Suprapubic skin (tissue), 4 donors: ENCODE measurements at regions not wholly inside any gene's neighbourhood (a gene's known extent, or its start where the extent isn't known, plus 50 kb on each side); places are given as distances from the start of the nearest gene placed in this dataset.

Experiments used
- DNase-seq, 2 donors: peaks; one replicate each; pipeline ENCODE4 v3.0.0-alpha.2; 2019; ENCODE audit warnings: low spot score in 2 of 2
- H3K27ac ChIP-seq: fragments of 200-600 bp; sonication (generic); one replicate; pipeline ENCODE4 v1.5.1; 2019
- H3K27me3 ChIP-seq: fragments of 200-600 bp; sonication (generic); one replicate; pipeline ENCODE4 v1.5.1; 2019
- H3K36me3 ChIP-seq: fragments of 200-600 bp; sonication (generic); one replicate; pipeline ENCODE4 v1.5.1; 2019
- H3K4me1 ChIP-seq: fragments of 200-600 bp; sonication (generic); one replicate; pipeline ENCODE4 v1.5.1; 2019
- H3K4me3 ChIP-seq: fragments of 200-600 bp; sonication (generic); one replicate; pipeline ENCODE4 v1.5.1; 2019; ENCODE audit warnings: mild to moderate bottlenecking
- H3K9me3 ChIP-seq: fragments of 200-600 bp; sonication (generic); one replicate; pipeline ENCODE4 v1.5.1; 2019
- EP300 ChIP-seq: sonication (generic); formaldehyde crosslinking; IDR thresholded peaks from one replicate; pipeline ENCODE4 v1.6.1; 2017; ENCODE audit warnings: antibody characterized with exemption
- POLR2A ChIP-seq, 2 donors: fragments of 450-650 bp; IDR thresholded peaks; one replicate each; pipeline ENCODE4 v1.6.1; 2017; ENCODE audit warnings: antibody characterized with exemption in 2 of 2, mild to moderate bottlenecking in 2 of 2, moderate library complexity in 2 of 2
- POLR2AphosphoS5 ChIP-seq, 3 donors: sonication (generic); formaldehyde crosslinking; IDR thresholded peaks; one replicate each; pipeline ENCODE4 v1.6.1; 2017; ENCODE audit warnings: antibody characterized with exemption in 3 of 3
- WGBS: methylation state at CpG from one replicate; pipeline ENCODE4 v1.1.5; 2018; 5-methylcytosine and 5-hydroxymethylcytosine counted together
- TF ChIP-seq, protein P1 (sequence below), 2 donors: fragments of 200-600 bp in 1 of 2; fragments of 450-650 bp in 1 of 2; sonication (generic) in 1 of 2; IDR thresholded peaks; one replicate each; pipeline ENCODE4 v1.5.1; 2016 to 2019; ENCODE audit warnings: antibody characterized with exemption in 2 of 2, mild to moderate bottlenecking in 1 of 2, moderate library complexity in 1 of 2

DNA sequence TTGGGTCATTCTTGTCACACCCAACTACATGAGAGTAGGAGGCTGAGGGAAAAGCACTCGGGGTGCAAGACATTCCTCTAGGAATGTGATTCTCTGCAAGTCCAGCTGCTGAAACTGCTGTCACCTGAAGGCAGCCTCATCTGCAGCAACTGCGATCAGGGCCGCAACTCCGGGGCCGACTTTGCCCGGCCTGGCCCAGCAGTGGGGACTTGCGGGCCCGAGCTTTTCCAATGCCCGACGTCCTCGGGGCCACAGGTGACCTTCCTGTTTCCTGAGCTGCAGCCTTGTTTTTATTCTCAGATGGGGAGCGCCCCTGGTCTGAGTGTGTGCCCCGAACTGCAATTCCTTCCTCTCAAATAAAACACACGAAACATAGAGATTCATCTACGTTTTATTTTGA lies 104.7 kb upstream of the NKX1-1 start:
- H3K27me3 ChIP-seq, result peaks cover 75% of the 10 kb centered on the region
- 90% methylated on average over 15 of the region's 15 CpGs for WGBS
- H3K4me1 ChIP-seq, result peaks cover 11% of the 10 kb centered on the region
- no peak overlapping the region for H3K27ac ChIP-seq
- no peak for DNase-seq
- no peak overlapping the region for H3K4me3 ChIP-seq
- no peaks in the 10 kb centered on the region for H3K9me3 ChIP-seq
- TF ChIP-seq POLR2AphosphoS5 (IDR thresholded peaks at IDR 0.05), result no peak
- no peak for TF ChIP-seq EP300
- TF ChIP-seq, protein P1, sequence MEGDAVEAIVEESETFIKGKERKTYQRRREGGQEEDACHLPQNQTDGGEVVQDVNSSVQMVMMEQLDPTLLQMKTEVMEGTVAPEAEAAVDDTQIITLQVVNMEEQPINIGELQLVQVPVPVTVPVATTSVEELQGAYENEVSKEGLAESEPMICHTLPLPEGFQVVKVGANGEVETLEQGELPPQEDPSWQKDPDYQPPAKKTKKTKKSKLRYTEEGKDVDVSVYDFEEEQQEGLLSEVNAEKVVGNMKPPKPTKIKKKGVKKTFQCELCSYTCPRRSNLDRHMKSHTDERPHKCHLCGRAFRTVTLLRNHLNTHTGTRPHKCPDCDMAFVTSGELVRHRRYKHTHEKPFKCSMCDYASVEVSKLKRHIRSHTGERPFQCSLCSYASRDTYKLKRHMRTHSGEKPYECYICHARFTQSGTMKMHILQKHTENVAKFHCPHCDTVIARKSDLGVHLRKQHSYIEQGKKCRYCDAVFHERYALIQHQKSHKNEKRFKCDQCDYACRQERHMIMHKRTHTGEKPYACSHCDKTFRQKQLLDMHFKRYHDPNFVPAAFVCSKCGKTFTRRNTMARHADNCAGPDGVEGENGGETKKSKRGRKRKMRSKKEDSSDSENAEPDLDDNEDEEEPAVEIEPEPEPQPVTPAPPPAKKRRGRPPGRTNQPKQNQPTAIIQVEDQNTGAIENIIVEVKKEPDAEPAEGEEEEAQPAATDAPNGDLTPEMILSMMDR (IDR thresholded peaks at IDR 0.05), result no peak
- TF ChIP-seq POLR2A (IDR thresholded peaks at IDR 0.05), result no peak
- no peaks in the 10 kb centered on the region for H3K36me3 ChIP-seq

DNA sequence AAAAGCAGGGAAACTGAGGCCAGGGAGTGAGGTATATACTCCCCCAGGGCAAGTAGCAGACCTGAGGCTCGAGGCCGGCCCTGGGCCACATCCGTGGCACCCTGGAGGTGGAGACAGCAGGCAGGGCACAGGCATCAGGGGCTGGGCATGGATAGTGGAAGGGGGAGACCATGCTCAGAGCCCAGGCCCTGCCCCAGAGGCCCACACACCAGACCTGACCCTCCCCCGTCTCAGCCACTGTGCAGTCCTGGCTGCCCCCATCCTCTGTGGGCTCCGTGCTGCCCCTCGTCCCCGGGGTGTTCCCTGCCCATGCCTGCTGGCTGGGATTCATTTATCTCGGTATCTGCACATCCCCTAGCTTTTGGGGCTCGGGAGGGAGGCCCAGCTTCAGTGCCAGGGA lies 103.1 kb upstream of the NKX1-1 start:
- TF ChIP-seq, protein P1 (IDR thresholded peaks at IDR 0.05), result no peak
- TF ChIP-seq POLR2AphosphoS5 (IDR thresholded peaks at IDR 0.05) (no peak), EP300 (no peak), POLR2A (IDR thresholded peaks at IDR 0.05) (no peak)
- no peak for DNase-seq
- Histone ChIP-seq H3K9me3 (no peaks in the 10 kb centered on the region), H3K27ac (no peak overlapping the region), H3K4me1 (peaks cover 11% of the 10 kb centered on the region), H3K36me3 (no peaks in the 10 kb centered on the region), H3K4me3 (no peak overlapping the region), H3K27me3 (peaks cover 80% of the 10 kb centered on the region)
- WGBS, result 74% methylated on average over 6 of the region's 9 CpGs

DNA sequence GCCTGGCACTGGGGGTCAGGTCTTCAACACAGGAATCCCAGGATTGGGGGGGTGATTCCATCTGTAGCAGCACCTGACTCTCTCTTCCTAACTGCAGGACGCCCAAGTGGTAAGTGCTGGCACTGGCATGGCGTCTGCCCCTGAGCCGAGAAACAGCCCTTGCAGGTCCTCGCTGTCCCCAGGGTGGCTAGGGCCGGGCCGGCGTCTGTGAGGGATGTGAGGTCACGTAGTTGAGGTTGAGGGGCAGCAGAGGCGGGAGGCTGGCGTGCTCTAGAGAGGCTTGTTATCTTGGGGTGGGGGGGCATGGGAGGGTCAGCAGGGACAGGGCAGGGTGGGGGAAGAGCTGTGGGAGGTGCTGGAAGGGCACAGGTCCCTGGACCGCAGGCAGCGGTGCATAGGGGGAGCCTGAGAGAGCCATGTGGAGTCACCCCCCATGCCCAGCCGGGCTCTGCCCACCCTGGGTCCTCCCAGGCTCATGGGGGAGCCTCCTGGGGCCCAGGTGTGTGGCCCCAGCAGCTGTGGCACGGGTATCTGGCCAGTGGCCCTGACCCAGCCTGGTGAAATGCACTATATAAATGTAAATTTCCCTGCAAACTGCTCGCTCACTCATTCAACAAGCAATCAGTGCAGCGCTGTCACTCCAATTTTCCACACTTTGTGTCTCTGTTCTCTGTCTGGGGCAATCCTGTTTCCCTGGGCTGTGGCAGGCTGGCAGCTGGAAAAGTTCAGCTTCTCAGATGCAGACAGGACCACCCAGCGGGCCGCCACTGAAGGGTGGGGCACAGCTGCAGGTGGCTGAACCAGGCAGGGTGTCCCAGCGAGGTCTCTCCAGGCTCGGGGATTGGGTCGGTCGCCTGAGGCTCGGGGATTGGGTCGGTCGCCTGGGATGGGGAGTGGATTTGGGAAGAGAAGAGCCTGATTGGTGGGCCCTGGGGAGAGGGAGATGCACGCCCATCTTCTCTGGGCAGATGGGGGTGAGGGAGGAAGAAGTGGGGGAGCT lies 102.2 kb upstream of the NKX1-1 start:
- Histone ChIP-seq H3K4me3 (no peak overlapping the region), H3K4me1 (peaks cover 10% of the 10 kb centered on the region), H3K36me3 (no peaks in the 10 kb centered on the region), H3K9me3 (no peaks in the 10 kb centered on the region), H3K27me3 (peaks cover 79% of the 10 kb centered on the region), H3K27ac (no peak overlapping the region)
- TF ChIP-seq, protein P1 (IDR thresholded peaks at IDR 0.05), result no peak
- TF ChIP-seq EP300 (no peak), POLR2AphosphoS5 (IDR thresholded peaks at IDR 0.05) (no peak), POLR2A (IDR thresholded peaks at IDR 0.05) (no peak)
- WGBS, result 61% methylated on average over 26 of the region's 26 CpGs
- peak in 1 of 2 donors; percentile 65 for DNase-seq

DNA sequence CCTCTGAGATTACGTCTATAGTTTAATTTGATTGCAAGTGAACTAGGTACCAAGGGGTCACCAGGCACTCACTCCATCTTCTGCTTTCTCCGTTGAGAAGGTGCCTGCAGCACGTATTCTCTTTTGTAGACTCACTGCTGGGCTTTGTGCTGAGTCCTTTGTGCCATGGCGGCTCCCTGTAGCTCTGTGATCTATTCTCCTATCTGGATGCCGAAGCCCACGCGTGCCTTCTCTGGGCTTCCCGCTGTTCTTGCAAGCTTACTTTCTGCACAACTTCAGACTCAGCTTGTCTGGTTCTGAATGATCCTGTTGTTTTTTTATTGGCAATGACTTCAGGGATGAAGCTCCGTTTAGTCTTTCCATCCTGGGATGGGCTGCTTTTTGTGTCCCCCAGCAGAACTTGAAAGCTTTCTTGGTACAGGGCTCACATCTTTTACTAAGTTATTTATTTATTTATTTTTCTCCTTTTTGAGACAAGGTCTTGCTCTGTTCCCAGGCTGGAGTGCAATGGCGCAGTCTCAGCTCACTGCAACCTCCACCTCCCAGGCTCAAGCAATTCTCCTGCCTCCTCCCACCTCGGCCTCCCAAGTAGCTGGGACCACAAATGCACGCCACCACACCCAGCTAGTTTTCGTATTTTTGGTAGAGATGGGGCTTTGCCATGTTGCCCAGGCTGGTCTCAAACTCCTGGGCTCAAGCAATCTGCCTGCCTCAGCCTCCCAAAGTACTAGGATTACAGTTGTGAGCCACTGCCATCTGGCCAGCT lies 100.9 kb upstream of the NKX1-1 start:
- 65% methylated on average over 13 of the region's 13 CpGs for WGBS
- Histone ChIP-seq H3K36me3 (no peaks in the 10 kb centered on the region), H3K4me3 (no peak overlapping the region), H3K27ac (no peak overlapping the region), H3K9me3 (no peaks in the 10 kb centered on the region), H3K4me1 (no peaks in the 10 kb centered on the region), H3K27me3 (peaks cover 78% of the 10 kb centered on the region)
- TF ChIP-seq POLR2A (IDR thresholded peaks at IDR 0.05), result no peak
- TF ChIP-seq POLR2AphosphoS5 (IDR thresholded peaks at IDR 0.05), result no peak
- TF ChIP-seq, protein P1 (IDR thresholded peaks at IDR 0.05), result no peak
- no peak for TF ChIP-seq EP300
- peak in 1 of 2 donors; percentile 34 for DNase-seq
